Neural cell (in vitro differentiated cells): ENCODE measurements at regions not wholly inside any gene's neighbourhood (a gene's known extent, or its start where the extent isn't known, plus 50 kb on each side); places are given as distances from the start of the nearest gene placed in this dataset.

ENCODE experiments used
- H2AFZ ChIP-seq: fragments of 200-600, 300-800 bp; sonication (generic), shearing (Covaris generic); 2 replicates; pipeline ENCODE4 v1.6.0; 2014; ENCODE audit warnings: low read depth, mild to moderate bottlenecking, antibody characterized with exemption, low read length, moderate library complexity
- H3F3A ChIP-seq: fragments of 200-600 bp; shearing (Covaris generic); 2 replicates; pipeline ENCODE4 v1.6.1; 2016; ENCODE audit warnings: mild to moderate bottlenecking, moderate library complexity, mixed read lengths, antibody characterized with exemption, low read length; ENCODE audit not compliant: insufficient read depth, poor library complexity, severe bottlenecking
- H3K27ac ChIP-seq: fragments of 200-600, 300-800 bp; sonication (generic), shearing (Covaris generic); 2 replicates; pipeline ENCODE4 v1.5.1; 2014; ENCODE audit warnings: mild to moderate bottlenecking, low read length, moderate library complexity
- H3K27me3 ChIP-seq: fragments of 300-800, 200-600 bp; sonication (generic), shearing (Covaris generic); 2 replicates; pipeline ENCODE4 v1.6.0; 2014; ENCODE audit warnings: mild to moderate bottlenecking, low read depth, low read length, moderate library complexity; ENCODE audit not compliant: insufficient read depth
- H3K36me3 ChIP-seq: fragments of 300-800, 200-600 bp; sonication (generic), shearing (Covaris generic); 2 replicates; pipeline ENCODE4 v1.5.1; 2014; ENCODE audit warnings: mild to moderate bottlenecking, antibody characterized with exemption, low read length, moderate library complexity; ENCODE audit not compliant: insufficient read depth
- H3K4me2 ChIP-seq: fragments of 300-800, 200-600 bp; sonication (generic), shearing (Covaris generic); 2 replicates; pipeline ENCODE4 v1.6.0; 2014; ENCODE audit warnings: mild to moderate bottlenecking, low read length
- H3K4me3 ChIP-seq: fragments of 300-800, 200-600 bp; sonication (generic), shearing (Covaris generic); 2 replicates; pipeline ENCODE4 v1.5.1; 2014; ENCODE audit warnings: mild to moderate bottlenecking, low read length, moderate library complexity
- H3K79me2 ChIP-seq: fragments of 200-600 bp; shearing (Covaris generic); replicated peaks from 2 replicates; pipeline ENCODE4 v1.6.0; 2014; ENCODE audit warnings: mild to moderate bottlenecking, low read length, moderate library complexity; ENCODE audit not compliant: insufficient read depth
- H3K9ac ChIP-seq: fragments of 300-800, 200-600 bp; sonication (generic), shearing (Covaris generic); 2 replicates; pipeline ENCODE4 v1.6.1; 2016; ENCODE audit warnings: mild to moderate bottlenecking, low read length, mixed read lengths
- H3K9me2 ChIP-seq: fragments of 200-600 bp; shearing (Covaris generic); 2 replicates; pipeline ENCODE4 v1.6.1; 2016; ENCODE audit warnings: mild to moderate bottlenecking, low read length, mixed read lengths; ENCODE audit not compliant: insufficient read depth
- H3K9me3 ChIP-seq: fragments of 200-600, 300-800 bp; sonication (generic), shearing (Covaris generic); 2 replicates; pipeline ENCODE4 v1.6.1; 2016; ENCODE audit warnings: mild to moderate bottlenecking, mixed run types, low read length, moderate library complexity, mixed read lengths
- H4K20me1 ChIP-seq: fragments of 200-600 bp; shearing (Covaris generic); 2 replicates; pipeline ENCODE4 v1.6.1; 2016; ENCODE audit warnings: mild to moderate bottlenecking, mixed run types; ENCODE audit not compliant: insufficient read depth
- CTCF ChIP-seq: fragments of 450-650 bp; IDR thresholded peaks from 2 replicates; pipeline ENCODE4 v1.5.1; 2014; ENCODE audit warnings: antibody characterized with exemption, mild to moderate bottlenecking, moderate library complexity; ENCODE audit not compliant: poor library complexity, severe bottlenecking
- EP300 ChIP-seq: fragments of 450-650 bp; conservative IDR thresholded peaks from 2 replicates; pipeline ENCODE4 v1.6.1; 2014; ENCODE audit warnings: antibody characterized with exemption, mild to moderate bottlenecking, moderate library complexity; ENCODE audit not compliant: poor library complexity, severe bottlenecking
- EZH2 ChIP-seq: fragments of 200-600, 300-800 bp; shearing (Covaris generic), sonication (generic); IDR thresholded peaks from 2 replicates; pipeline ENCODE4 v1.6.1; 2014; ENCODE audit warnings: antibody characterized with exemption, low read length, borderline replicate concordance, mild to moderate bottlenecking; ENCODE audit not compliant: insufficient read depth, poor library complexity, severe bottlenecking
- MXI1 ChIP-seq: fragments of 450-650 bp; conservative IDR thresholded peaks from 2 replicates; pipeline ENCODE4 v1.6.1; 2014; ENCODE audit warnings: antibody characterized with exemption, mild to moderate bottlenecking; ENCODE audit not compliant: poor library complexity, severe bottlenecking
- POLR2AphosphoS5 ChIP-seq: IDR thresholded peaks from 2 replicates; pipeline ENCODE4 v1.6.1; 2012
- RAD21 ChIP-seq: fragments of 450-650 bp; conservative IDR thresholded peaks from 2 replicates; pipeline ENCODE4 v1.6.1; 2014; ENCODE audit warnings: antibody characterized with exemption, mild to moderate bottlenecking, moderate library complexity
- REST ChIP-seq: IDR thresholded peaks from 2 replicates; pipeline ENCODE4 v1.6.1; 2012; ENCODE audit warnings: borderline replicate concordance
- SMC3 ChIP-seq: fragments of 450-650 bp; conservative IDR thresholded peaks from 2 replicates; pipeline ENCODE4 v1.6.1; 2014; ENCODE audit warnings: antibody characterized with exemption, mild to moderate bottlenecking, moderate library complexity; ENCODE audit not compliant: poor library complexity
- TAF1 ChIP-seq: IDR thresholded peaks from 2 replicates; pipeline ENCODE4 v1.6.1; 2012; ENCODE audit warnings: low read depth

DNA sequence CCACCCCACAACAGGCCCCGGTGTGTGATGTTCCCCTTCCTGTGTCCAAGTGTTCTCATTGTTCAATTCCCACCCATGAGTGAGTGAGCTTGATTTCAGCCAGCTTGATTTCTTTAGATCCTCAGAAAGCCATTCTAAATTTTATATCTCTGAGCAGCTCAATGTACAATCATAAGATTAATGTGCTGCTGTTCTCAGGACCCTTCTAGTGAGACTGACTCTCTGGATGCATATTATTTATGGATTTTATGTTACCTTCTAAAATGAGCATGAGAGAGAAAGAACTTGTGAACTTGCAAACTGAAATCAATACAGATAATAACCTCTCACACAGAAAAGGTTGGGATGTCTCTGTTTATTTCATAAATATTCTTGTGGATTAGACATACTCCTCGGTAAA lies 1133.5 kb upstream of the TMPRSS15 start:
- H3K9me3 ChIP-seq: no peaks in the 10 kb centered on the region
- no peaks in the 10 kb centered on the region for H3K27me3 ChIP-seq
- no peaks in the 10 kb centered on the region for H3K36me3 ChIP-seq
- H3K4me2 ChIP-seq: no peak overlapping the region
- no peaks in the 10 kb centered on the region for H3K79me2 ChIP-seq
- no peak overlapping the region for H3K27ac ChIP-seq
- no peaks in the 10 kb centered on the region for H4K20me1 ChIP-seq
- TF ChIP-seq CTCF: no peak
- no peak for TF ChIP-seq REST
- no peak for TF ChIP-seq SMC3
- TF ChIP-seq EP300: no peak
- no peak for TF ChIP-seq TAF1
- TF ChIP-seq EZH2: no peak
- no peak for TF ChIP-seq POLR2AphosphoS5
- no peak for TF ChIP-seq MXI1
- TF ChIP-seq RAD21: no peak
- H3K4me3 ChIP-seq: no peak overlapping the region
- no peaks in the 10 kb centered on the region for H3F3A ChIP-seq
- H2AFZ ChIP-seq: no peak overlapping the region
- no peaks in the 10 kb centered on the region for H3K9me2 ChIP-seq
- H3K9ac ChIP-seq: no peak overlapping the region

- H4K20me1 ChIP-seq: no peaks in the 10 kb centered on the region
- H3F3A ChIP-seq: no peaks in the 10 kb centered on the region
- no peaks in the 10 kb centered on the region for H3K36me3 ChIP-seq
- H3K27ac ChIP-seq: no peak overlapping the region
- no peaks in the 10 kb centered on the region for H3K27me3 ChIP-seq
- H3K4me3 ChIP-seq: no peak overlapping the region
- H2AFZ ChIP-seq: no peak overlapping the region
- H3K79me2 ChIP-seq: no peaks in the 10 kb centered on the region
- no peaks in the 10 kb centered on the region for H3K9me2 ChIP-seq
- H3K4me2 ChIP-seq: no peak overlapping the region
- no peaks in the 10 kb centered on the region for H3K9me3 ChIP-seq
- H3K9ac ChIP-seq: no peak overlapping the region
- TF ChIP-seq RAD21 (no peak), TAF1 (no peak), EZH2 (no peak), REST (no peak), CTCF (no peak), POLR2AphosphoS5 (no peak), MXI1 (no peak), EP300 (no peak), SMC3 (no peak)
Observed at GRCh38 chr21:19540287-19540686, 1136.7 kb upstream of the TMPRSS15 start.
